IPS-20b (cell line): ENCODE measurements at regions not wholly inside any gene's neighbourhood (a gene's known extent, or its start where the extent isn't known, plus 50 kb on each side); places are given as distances from the start of the nearest gene placed in this dataset.
"Not testable (repeated sequence)": the region's sequence is repeated elsewhere in the genome, so short reads cannot be mapped to it uniquely, and the experiment has no call there.

Experiments
- H3K27ac ChIP-seq: one replicate; pipeline ENCODE4 v1.5.1; 2013; ENCODE audit warnings: low read length
- H3K27me3 ChIP-seq: 2 replicates; pipeline ENCODE4 v1.6.1; 2013; ENCODE audit warnings: mild to moderate bottlenecking, low read length, inconsistent platforms; ENCODE audit not compliant: insufficient read depth
- H3K36me3 ChIP-seq: 2 replicates; pipeline ENCODE4 v1.6.1; 2013; ENCODE audit warnings: low read depth, mild to moderate bottlenecking, inconsistent platforms, low read length, moderate library complexity; ENCODE audit not compliant: insufficient read depth
- H3K4me1 ChIP-seq: 2 replicates; pipeline ENCODE4 v1.6.1; 2013; ENCODE audit warnings: mild to moderate bottlenecking, control low read depth, inconsistent platforms, low read length, moderate library complexity; ENCODE audit not compliant: insufficient read depth
- H3K4me3 ChIP-seq: 2 replicates; pipeline ENCODE4 v1.5.1; 2013; ENCODE audit warnings: mild to moderate bottlenecking, low read length, inconsistent platforms
- H3K9ac ChIP-seq: 2 replicates; pipeline ENCODE4 v1.6.1; 2013; ENCODE audit warnings: low read depth, mild to moderate bottlenecking, inconsistent platforms, low read length, moderate library complexity
- H3K9me3 ChIP-seq: 2 replicates; pipeline ENCODE4 v1.6.1; 2013; ENCODE audit warnings: mild to moderate bottlenecking, low read depth, low read length, inconsistent platforms; ENCODE audit not compliant: insufficient read depth

GRCh38 chr12:72207486-72208409, 64.4 kb upstream of the TRHDE start:
- no peak overlapping the region for H3K4me3 ChIP-seq
- no peak overlapping the region for H3K27ac ChIP-seq
- no peaks in the 10 kb centered on the region for H3K27me3 ChIP-seq
- H3K36me3 ChIP-seq = no peaks in the 10 kb centered on the region
- no peaks in the 10 kb centered on the region for H3K9me3 ChIP-seq
- no peak overlapping the region for H3K9ac ChIP-seq
- H3K4me1 ChIP-seq = peaks cover 12% of the 10 kb centered on the region

DNA sequence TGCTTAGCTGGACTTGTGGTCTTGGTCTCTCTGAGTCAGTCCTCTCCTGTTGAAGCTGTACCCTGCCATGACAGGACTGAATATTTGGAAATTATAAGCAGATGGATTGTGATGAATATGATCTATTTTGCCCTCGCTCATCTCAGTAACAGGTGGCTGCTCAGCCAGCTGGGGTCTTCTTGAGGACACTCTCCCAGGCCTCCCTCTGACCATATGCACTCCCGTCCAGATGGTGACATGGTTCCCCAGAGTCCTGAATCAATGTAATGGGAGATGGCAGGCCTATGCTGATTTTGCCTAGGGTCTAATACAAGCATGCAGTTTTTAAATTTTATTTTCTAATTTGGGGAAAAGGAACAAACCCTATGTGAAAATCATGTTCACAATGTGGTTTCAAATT, 63.1 kb upstream of the TRHDE start:
- no peak overlapping the region for H3K9ac ChIP-seq
- H3K4me1 ChIP-seq = peaks cover 20% of the 10 kb centered on the region
- H3K9me3 ChIP-seq = no peaks in the 10 kb centered on the region
- H3K4me3 ChIP-seq = no peak overlapping the region
- no peaks in the 10 kb centered on the region for H3K27me3 ChIP-seq
- H3K27ac ChIP-seq = no peak overlapping the region
- H3K36me3 ChIP-seq = no peaks in the 10 kb centered on the region

DNA sequence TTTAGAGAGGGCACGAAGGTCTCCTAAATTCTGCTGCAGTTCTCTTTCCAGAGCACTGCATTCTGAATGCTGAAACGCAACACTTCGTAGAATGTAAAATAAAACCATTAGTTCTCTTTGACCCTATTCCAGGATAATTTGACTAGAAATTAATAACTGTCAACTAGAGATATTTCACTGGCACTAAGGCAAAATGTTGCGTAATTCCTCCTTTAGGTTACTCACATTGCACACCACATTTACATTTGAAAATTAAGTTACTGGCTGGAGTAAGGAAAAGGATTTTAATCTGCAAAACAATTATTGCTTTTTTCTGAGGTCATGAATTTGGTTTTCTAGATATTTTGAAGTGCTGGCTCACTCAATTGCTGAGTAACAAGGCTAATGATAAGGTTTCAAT, 58.0 kb upstream of the TRHDE start:
- Histone ChIP-seq H3K27ac (no peak overlapping the region), H3K27me3 (no peaks in the 10 kb centered on the region), H3K36me3 (no peaks in the 10 kb centered on the region), H3K4me3 (peak overlapping the region; percentile 8; the same call in 1 of the 2 replicates), H3K4me1 (peaks cover 27% of the 10 kb centered on the region), H3K9ac (peak overlapping the region; percentile 58; the same call in 1 of the 2 replicates), H3K9me3 (no peaks in the 10 kb centered on the region)

- not testable (repeated sequence) for H3K9me3 ChIP-seq, H3K27ac ChIP-seq, H3K27me3 ChIP-seq, H3K36me3 ChIP-seq, H3K9ac ChIP-seq, H3K4me3 ChIP-seq
- H3K4me1 ChIP-seq = peaks cover 27% of the 10 kb centered on the region
These were observed 56.9 kb upstream of the TRHDE start for GRCh38 chr12:72215287-72215686.

DNA sequence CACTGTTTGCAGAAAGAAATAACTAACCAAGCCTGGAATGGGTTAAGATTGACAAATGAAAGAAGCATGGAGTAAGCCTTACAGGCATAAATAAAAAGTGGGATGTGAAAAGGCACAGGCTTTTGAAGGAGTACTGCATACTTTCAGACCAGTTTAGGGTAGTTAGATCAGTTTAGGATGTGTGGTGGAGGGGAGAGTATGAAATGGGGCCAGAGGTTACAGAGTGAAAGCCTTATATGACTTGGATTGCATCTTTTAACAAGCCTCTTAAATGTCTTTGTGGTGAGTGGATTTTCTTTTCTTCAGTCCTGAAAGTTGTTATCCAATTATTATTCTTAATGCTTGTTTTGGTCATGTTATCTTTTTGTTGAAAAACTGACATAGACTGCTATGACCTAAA, 52.2 kb upstream of the TRHDE start:
- Histone ChIP-seq H3K27me3 (no peaks in the 10 kb centered on the region), H3K9me3 (no peaks in the 10 kb centered on the region), H3K9ac (no peak overlapping the region), H3K4me1 (peaks cover 12% of the 10 kb centered on the region), H3K4me3 (no peak overlapping the region), H3K36me3 (no peaks in the 10 kb centered on the region), H3K27ac (no peak overlapping the region)
